ENCODE measurements at regions not wholly inside any gene's neighbourhood (a gene's known extent, or its start where the extent isn't known, plus 50 kb on each side); places are given as distances from the start of the nearest gene placed in this dataset.
"Not testable (repeated sequence)": the region's sequence is repeated elsewhere in the genome, so short reads cannot be mapped to it uniquely, and the experiment has no call there.

- no peak overlapping the region for H2AFZ ChIP-seq (ENCODE audit: low read length, unreplicated experiment)
- H3K27me3 ChIP-seq (ENCODE audit: insufficient read depth, low read length) = peaks cover 30% of the 10 kb centered on the region
- no peak overlapping the region for H3K4me3 ChIP-seq (ENCODE audit: low read depth, low read length)
- no peaks in the 10 kb centered on the region for H3K36me3 ChIP-seq (ENCODE audit: insufficient read depth, low read length)
- no peaks in the 10 kb centered on the region for H3K4me1 ChIP-seq (ENCODE audit: control insufficient read depth, insufficient read depth, low read length, unreplicated experiment)
- H3K27ac ChIP-seq (ENCODE audit: low read depth, low read length) = no peak overlapping the region
- no peaks in the 10 kb centered on the region for H3K79me2 ChIP-seq (ENCODE audit: control insufficient read depth, insufficient read depth, low read length, unreplicated experiment)
Observed at GRCh38 chr5:52632281-52632680, 155.4 kb upstream of the ITGA1 start.

GRCh38 chr5:52634171-52634570 is 153.5 kb upstream of the ITGA1 start:
- H3K4me1 ChIP-seq (ENCODE audit: control insufficient read depth, insufficient read depth, low read length, unreplicated experiment); H3K27ac ChIP-seq (ENCODE audit: low read depth, low read length): not testable (repeated sequence)
- peaks cover 31% of the 10 kb centered on the region; the same call in 1 of the 2 replicates for H3K27me3 ChIP-seq (ENCODE audit: insufficient read depth, low read length)

DNA sequence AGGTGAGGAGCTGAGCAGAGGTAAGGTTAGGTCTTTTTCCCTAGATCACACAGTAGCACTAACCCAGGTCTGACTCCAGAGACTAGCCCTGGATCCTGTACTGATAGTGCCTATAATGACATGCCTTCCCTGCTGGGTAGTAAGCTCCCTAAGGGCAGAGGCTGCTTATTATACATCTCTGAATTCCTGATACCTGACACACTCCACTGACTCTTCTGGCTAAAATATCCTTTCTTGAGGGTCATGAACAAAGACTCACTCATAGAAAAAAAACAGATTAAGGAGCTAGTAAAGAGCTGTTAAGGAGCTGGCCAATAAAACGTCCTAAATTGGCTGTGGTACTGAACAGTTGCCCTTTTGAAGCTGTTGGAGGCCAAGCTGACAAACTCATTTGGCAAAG is 149.0 kb upstream of the ITGA1 start:
- Histone ChIP-seq H2AFZ (ENCODE audit: low read length, unreplicated experiment) (no peak overlapping the region), H3K4me3 (ENCODE audit: low read depth, low read length) (no peak overlapping the region), H3K4me1 (ENCODE audit: control insufficient read depth, insufficient read depth, low read length, unreplicated experiment) (no peaks in the 10 kb centered on the region), H3K27ac (ENCODE audit: low read depth, low read length) (no peak overlapping the region), H3K27me3 (ENCODE audit: insufficient read depth, low read length) (peaks cover 16% of the 10 kb centered on the region; the same call in 1 of the 2 replicates), H3K36me3 (ENCODE audit: insufficient read depth, low read length) (no peaks in the 10 kb centered on the region), H3K79me2 (ENCODE audit: control insufficient read depth, insufficient read depth, low read length, unreplicated experiment) (no peaks in the 10 kb centered on the region)

More at GRCh38 chr5:52634171-52634570, 153.5 kb upstream of the ITGA1 start:
- H3K79me2 ChIP-seq (ENCODE audit: control insufficient read depth, insufficient read depth, low read length, unreplicated experiment); H3K36me3 ChIP-seq (ENCODE audit: insufficient read depth, low read length); H2AFZ ChIP-seq (ENCODE audit: low read length, unreplicated experiment); H3K4me3 ChIP-seq (ENCODE audit: low read depth, low read length): not testable (repeated sequence)

DNA sequence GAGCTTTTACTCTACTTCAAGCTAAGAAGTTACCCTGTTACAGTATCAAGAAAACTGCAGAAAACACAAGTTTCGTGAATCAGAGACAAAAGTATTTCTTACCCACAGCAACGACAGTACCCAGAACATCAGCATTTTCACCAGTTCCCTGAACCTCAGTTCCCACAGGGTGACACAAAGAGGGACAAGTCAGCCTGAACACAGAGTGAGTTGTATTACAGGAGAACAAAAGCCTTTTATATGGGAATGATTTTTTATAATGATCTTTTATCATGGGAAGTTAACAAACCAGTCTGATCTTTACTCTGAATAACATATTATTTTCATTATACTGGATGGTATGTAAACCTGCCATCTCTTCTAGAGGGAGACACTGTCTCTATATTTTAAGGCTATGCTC is 139.0 kb upstream of the ITGA1 start:
- no peak overlapping the region for H3K27ac ChIP-seq (ENCODE audit: low read depth, low read length)
- H3K79me2 ChIP-seq (ENCODE audit: control insufficient read depth, insufficient read depth, low read length, unreplicated experiment) = no peaks in the 10 kb centered on the region
- H2AFZ ChIP-seq (ENCODE audit: low read length, unreplicated experiment) = no peak overlapping the region
- H3K36me3 ChIP-seq (ENCODE audit: insufficient read depth, low read length) = no peaks in the 10 kb centered on the region
- H3K4me3 ChIP-seq (ENCODE audit: low read depth, low read length) = no peak overlapping the region
- H3K27me3 ChIP-seq (ENCODE audit: insufficient read depth, low read length) = peaks cover 51% of the 10 kb centered on the region
- no peaks in the 10 kb centered on the region for H3K4me1 ChIP-seq (ENCODE audit: control insufficient read depth, insufficient read depth, low read length, unreplicated experiment)

DNA sequence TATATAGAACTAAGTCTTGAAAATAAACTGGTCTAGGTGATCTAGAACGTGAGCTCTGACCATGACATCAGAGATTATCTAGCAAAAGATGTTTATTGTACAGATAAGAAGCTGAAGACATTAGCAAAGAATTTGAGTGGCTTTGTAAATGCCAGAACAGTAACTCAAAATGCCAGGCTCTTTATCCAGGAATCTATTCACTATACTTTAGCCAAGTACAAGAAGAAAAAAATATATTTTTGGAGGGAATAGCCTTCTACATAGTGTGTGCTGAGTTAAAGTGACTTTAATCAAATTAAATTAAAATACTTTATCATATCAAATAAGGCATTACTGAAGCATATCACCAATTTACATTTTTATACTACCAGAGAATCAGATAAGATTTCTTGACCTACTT is 132.6 kb upstream of the ITGA1 start:
- H3K79me2 ChIP-seq (ENCODE audit: control insufficient read depth, insufficient read depth, low read length, unreplicated experiment) = no peaks in the 10 kb centered on the region
- no peak overlapping the region for H3K27ac ChIP-seq (ENCODE audit: low read depth, low read length)

DNA sequence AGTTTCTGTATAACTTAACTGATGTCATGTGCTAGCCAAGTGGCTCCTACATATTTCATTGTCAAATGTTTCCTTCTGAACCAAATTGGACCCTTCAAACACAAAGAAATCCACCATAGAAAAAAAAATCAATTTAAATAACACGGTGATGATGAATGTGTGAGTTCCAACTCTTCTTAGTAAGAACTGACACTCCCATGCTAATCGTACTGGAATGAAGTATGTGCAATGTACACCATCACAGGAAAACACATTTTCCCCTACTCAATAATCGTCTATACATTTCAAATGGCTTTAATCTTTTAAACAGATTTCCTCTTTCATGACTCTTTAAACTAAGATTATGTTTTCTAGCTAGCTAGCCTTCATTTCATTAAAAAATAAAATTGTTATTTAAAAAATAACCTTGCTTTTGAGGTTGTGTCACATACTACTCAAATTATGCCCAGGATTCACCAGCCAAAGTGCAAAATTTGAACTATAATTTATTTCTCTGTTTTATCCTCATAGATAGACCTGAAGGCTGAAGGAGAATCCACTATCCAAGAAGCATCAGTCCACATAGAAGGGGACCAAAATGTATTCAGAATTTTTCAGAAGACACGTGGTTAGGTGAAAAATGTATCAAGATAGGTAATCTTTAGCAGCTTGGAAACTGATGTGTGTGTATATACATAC is 131.0 kb upstream of the ITGA1 start:
- Histone ChIP-seq H3K27ac (ENCODE audit: low read depth, low read length) (no peak overlapping the region), H3K4me3 (ENCODE audit: low read depth, low read length) (peak overlapping the region; percentile 32; the same call in 1 of the 2 replicates), H3K79me2 (ENCODE audit: control insufficient read depth, insufficient read depth, low read length, unreplicated experiment) (no peaks in the 10 kb centered on the region), H3K27me3 (ENCODE audit: insufficient read depth, low read length) (peaks cover 45% of the 10 kb centered on the region), H2AFZ (ENCODE audit: low read length, unreplicated experiment) (peak overlapping the region; percentile 36), H3K4me1 (ENCODE audit: control insufficient read depth, insufficient read depth, low read length, unreplicated experiment) (no peaks in the 10 kb centered on the region), H3K36me3 (ENCODE audit: insufficient read depth, low read length) (no peaks in the 10 kb centered on the region)

More for the DNA sequence above, 132.6 kb upstream of the ITGA1 start:
- Histone ChIP-seq H3K27me3 (ENCODE audit: insufficient read depth, low read length) (peaks cover 60% of the 10 kb centered on the region), H2AFZ (ENCODE audit: low read length, unreplicated experiment) (no peak overlapping the region), H3K4me3 (ENCODE audit: low read depth, low read length) (no peak overlapping the region), H3K36me3 (ENCODE audit: insufficient read depth, low read length) (no peaks in the 10 kb centered on the region), H3K4me1 (ENCODE audit: control insufficient read depth, insufficient read depth, low read length, unreplicated experiment) (no peaks in the 10 kb centered on the region)

GRCh38 chr5:52657247-52657645 is 130.5 kb upstream of the ITGA1 start:
- H3K27me3 ChIP-seq (ENCODE audit: insufficient read depth, low read length) = peaks cover 39% of the 10 kb centered on the region
- peak overlapping the region; percentile 36 for H2AFZ ChIP-seq (ENCODE audit: low read length, unreplicated experiment)
- no peaks in the 10 kb centered on the region for H3K4me1 ChIP-seq (ENCODE audit: control insufficient read depth, insufficient read depth, low read length, unreplicated experiment)
- H3K4me3 ChIP-seq (ENCODE audit: low read depth, low read length) = peak overlapping the region; percentile 32; the same call in 1 of the 2 replicates
- no peaks in the 10 kb centered on the region for H3K79me2 ChIP-seq (ENCODE audit: control insufficient read depth, insufficient read depth, low read length, unreplicated experiment)
- no peak overlapping the region for H3K27ac ChIP-seq (ENCODE audit: low read depth, low read length)
- H3K36me3 ChIP-seq (ENCODE audit: insufficient read depth, low read length) = no peaks in the 10 kb centered on the region

- Histone ChIP-seq H3K36me3 (ENCODE audit: insufficient read depth, low read length) (no peaks in the 10 kb centered on the region), H3K27me3 (ENCODE audit: insufficient read depth, low read length) (peaks cover 29% of the 10 kb centered on the region), H3K79me2 (ENCODE audit: control insufficient read depth, insufficient read depth, low read length, unreplicated experiment) (no peaks in the 10 kb centered on the region), H2AFZ (ENCODE audit: low read length, unreplicated experiment) (peak overlapping the region; percentile 17), H3K27ac (ENCODE audit: low read depth, low read length) (no peak overlapping the region), H3K4me1 (ENCODE audit: control insufficient read depth, insufficient read depth, low read length, unreplicated experiment) (no peaks in the 10 kb centered on the region), H3K4me3 (ENCODE audit: low read depth, low read length) (no peak overlapping the region)
Observed at GRCh38 chr5:52658246-52658645, 129.5 kb upstream of the ITGA1 start.

DNA sequence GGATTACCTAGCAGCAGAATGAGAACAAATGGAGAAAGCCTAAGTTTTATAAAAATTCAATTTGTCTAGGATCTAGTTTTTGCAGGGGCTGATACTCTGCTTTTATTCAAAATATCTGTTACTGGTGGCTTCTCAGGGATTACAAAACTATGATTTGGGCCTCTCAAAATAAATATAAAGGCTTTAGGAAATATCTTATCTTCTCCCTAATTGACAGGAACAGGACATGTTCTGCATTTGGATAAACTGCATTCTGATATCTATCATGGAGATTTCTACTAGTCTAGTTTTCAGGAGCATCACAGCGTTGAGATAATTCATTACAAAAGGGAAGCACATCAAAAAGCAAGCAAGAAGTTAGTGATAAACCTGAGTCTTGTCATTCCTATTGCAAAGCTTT is 127.1 kb upstream of the ITGA1 start:
- no peaks in the 10 kb centered on the region for H3K79me2 ChIP-seq (ENCODE audit: control insufficient read depth, insufficient read depth, low read length, unreplicated experiment)
- no peak overlapping the region for H3K4me3 ChIP-seq (ENCODE audit: low read depth, low read length)
- H3K27ac ChIP-seq (ENCODE audit: low read depth, low read length) = no peak overlapping the region
- H3K4me1 ChIP-seq (ENCODE audit: control insufficient read depth, insufficient read depth, low read length, unreplicated experiment) = peaks cover 4% of the 10 kb centered on the region
- no peaks in the 10 kb centered on the region for H3K36me3 ChIP-seq (ENCODE audit: insufficient read depth, low read length)
- peaks cover 5% of the 10 kb centered on the region for H3K27me3 ChIP-seq (ENCODE audit: insufficient read depth, low read length)
- no peak overlapping the region for H2AFZ ChIP-seq (ENCODE audit: low read length, unreplicated experiment)

DNA sequence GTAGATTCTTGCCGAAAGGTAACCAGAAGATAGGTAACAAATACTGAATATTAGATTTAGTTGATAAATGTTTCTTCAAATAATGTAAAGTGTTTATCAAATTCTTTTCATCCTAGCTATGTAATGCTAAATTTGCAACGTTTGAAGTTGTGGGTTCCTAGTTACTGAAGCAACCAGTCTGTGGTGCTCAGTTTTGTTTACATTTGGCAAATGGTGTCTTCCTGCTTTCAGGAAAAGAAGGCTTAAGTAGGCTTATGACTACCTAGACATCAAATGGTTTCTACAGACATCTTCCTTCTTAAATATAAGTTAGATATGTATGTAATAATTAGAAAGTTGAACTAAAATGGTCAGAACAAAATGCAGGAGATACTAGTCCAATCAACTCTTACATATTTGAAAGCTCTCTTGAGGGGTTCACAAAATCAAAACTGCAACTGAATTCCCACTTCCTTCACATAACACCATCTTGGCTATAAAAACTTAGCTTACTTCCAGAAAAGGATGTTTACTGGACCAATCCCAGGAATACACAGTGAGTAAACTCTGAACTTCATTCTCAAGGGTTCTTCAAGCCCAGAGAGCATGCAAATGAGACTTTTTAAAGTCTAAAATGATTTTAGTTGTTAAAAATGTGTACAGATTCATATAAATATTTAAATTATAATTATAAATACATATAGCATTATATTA is 125.7 kb upstream of the ITGA1 start:
- Histone ChIP-seq H3K27me3 (ENCODE audit: insufficient read depth, low read length) (no peaks in the 10 kb centered on the region), H2AFZ (ENCODE audit: low read length, unreplicated experiment) (no peak overlapping the region), H3K4me3 (ENCODE audit: low read depth, low read length) (no peak overlapping the region), H3K4me1 (ENCODE audit: control insufficient read depth, insufficient read depth, low read length, unreplicated experiment) (peaks cover 9% of the 10 kb centered on the region), H3K36me3 (ENCODE audit: insufficient read depth, low read length) (no peaks in the 10 kb centered on the region), H3K79me2 (ENCODE audit: control insufficient read depth, insufficient read depth, low read length, unreplicated experiment) (no peaks in the 10 kb centered on the region), H3K27ac (ENCODE audit: low read depth, low read length) (no peak overlapping the region)

GRCh38 chr5:52665559-52665958 is 122.2 kb upstream of the ITGA1 start:
- peaks cover 9% of the 10 kb centered on the region for H3K4me1 ChIP-seq (ENCODE audit: control insufficient read depth, insufficient read depth, low read length, unreplicated experiment)
- H3K27me3 ChIP-seq (ENCODE audit: insufficient read depth, low read length) = no peaks in the 10 kb centered on the region
- peak overlapping the region; percentile 51 for H3K4me3 ChIP-seq (ENCODE audit: low read depth, low read length)
- no peaks in the 10 kb centered on the region for H3K79me2 ChIP-seq (ENCODE audit: control insufficient read depth, insufficient read depth, low read length, unreplicated experiment)
- no peaks in the 10 kb centered on the region for H3K36me3 ChIP-seq (ENCODE audit: insufficient read depth, low read length)
- peak overlapping the region; percentile 15 for H3K27ac ChIP-seq (ENCODE audit: low read depth, low read length)
- peak overlapping the region; percentile 84 for H2AFZ ChIP-seq (ENCODE audit: low read length, unreplicated experiment)

Measured in ACC112 (cell line).